A549 (cell line): ENCODE measurements at regions not wholly inside any gene's neighbourhood (a gene's known extent, or its start where the extent isn't known, plus 50 kb on each side); places are given as distances from the start of the nearest gene placed in this dataset.

Experiments used
- CHD2 ChIP-seq: fragments of 150-350 bp; IDR thresholded peaks from 2 replicates; pipeline ENCODE4 v1.6.1; 2014; ENCODE audit warnings: low read length; ENCODE audit not compliant: partially characterized antibody
- CTCF ChIP-seq: fragments of >200 bp; sonication (Bioruptor Twin); formaldehyde crosslinking; IDR thresholded peaks from 3 replicates; pipeline ENCODE4 v1.5.1; 2016
- EP300 ChIP-seq, 2 experiments: fragments of >200 bp; sonication (Bioruptor Twin); formaldehyde crosslinking; IDR thresholded peaks; 2 replicates in 1 of 2; 3 replicates in 1 of 2; pipeline ENCODE4 v1.6.1; 2016 to 2017
- HDAC2 ChIP-seq: fragments of 200-600 bp; sonication (generic); IDR thresholded peaks from 2 replicates; pipeline ENCODE4 v1.6.1; 2016
- JUNB ChIP-seq: fragments of >200 bp; sonication (Bioruptor Twin); formaldehyde crosslinking; IDR thresholded peaks from 2 replicates; pipeline ENCODE4 v1.6.1; 2016
- PBX3 ChIP-seq: IDR thresholded peaks from 2 replicates; pipeline ENCODE4 v1.6.1; 2012
- PHF8 ChIP-seq: fragments of 200-600 bp; sonication (generic); IDR thresholded peaks from 2 replicates; pipeline ENCODE4 v1.6.1; 2016; ENCODE audit warnings: low read depth, mild to moderate bottlenecking, antibody characterized with exemption, moderate library complexity, borderline replicate concordance
- POLR2A ChIP-seq: IDR thresholded peaks from 2 replicates; pipeline ENCODE4 v1.6.1; 2012; ENCODE audit warnings: mild to moderate bottlenecking, low read length
- POLR2AphosphoS2 ChIP-seq: conservative IDR thresholded peaks from 2 replicates; pipeline ENCODE4 v1.6.1; 2012; ENCODE audit warnings: low read length, improper control_type of control experiment, inconsistent platforms
- TP53 ChIP-seq: fragments of 250-450 bp; sonication (Bioruptor Pico); IDR thresholded peaks from 2 replicates; pipeline ENCODE4 v1.5.0; 2021; ENCODE audit warnings: mild to moderate bottlenecking, moderate library complexity

GRCh38 chr11:15867871-15868270 lies 488.5 kb downstream of the SOX6 start:
- TF ChIP-seq CTCF (no peak), EP300 (IDR thresholded peaks at IDR 0.05) (no peak), POLR2A (no peak), PBX3 (no peak), HDAC2 (no peak), TP53 (no peak), POLR2AphosphoS2 (no peak), CHD2 (no peak), PHF8 (no peak), JUNB (no peak)
